ENCODE measurements at regions not wholly inside any gene's neighbourhood (a gene's known extent, or its start where the extent isn't known, plus 50 kb on each side); places are given as distances from the start of the nearest gene placed in this dataset.

DNA sequence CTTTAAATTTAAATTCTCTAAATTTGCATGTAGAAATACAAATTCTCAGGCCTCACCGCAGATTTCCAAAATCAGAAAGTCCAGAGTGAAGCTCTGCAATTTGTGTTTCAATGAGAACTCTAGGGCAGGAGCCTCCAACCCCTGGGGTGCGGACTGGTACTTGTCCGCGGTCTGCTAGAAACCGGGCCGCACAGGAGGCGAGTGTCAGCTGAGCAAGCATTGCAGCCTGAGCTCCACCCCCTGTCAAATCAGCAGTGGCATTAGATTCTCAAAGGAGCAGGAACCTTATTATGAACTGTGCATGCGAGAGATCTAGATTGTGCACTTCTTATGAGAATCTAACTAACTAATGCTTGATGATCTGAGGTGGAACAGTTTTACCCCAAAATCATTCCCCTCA, 203.0 kb upstream of the PCSK2 start:
- no peak for TF ChIP-seq CTCF (IDR thresholded peaks at IDR 0.05; ENCODE audit: insufficient read depth, missing control alignments)
- no peak for FAIRE-seq
- no peak for DNase-seq (ENCODE audit: insufficient read length, low spot score)

DNA sequence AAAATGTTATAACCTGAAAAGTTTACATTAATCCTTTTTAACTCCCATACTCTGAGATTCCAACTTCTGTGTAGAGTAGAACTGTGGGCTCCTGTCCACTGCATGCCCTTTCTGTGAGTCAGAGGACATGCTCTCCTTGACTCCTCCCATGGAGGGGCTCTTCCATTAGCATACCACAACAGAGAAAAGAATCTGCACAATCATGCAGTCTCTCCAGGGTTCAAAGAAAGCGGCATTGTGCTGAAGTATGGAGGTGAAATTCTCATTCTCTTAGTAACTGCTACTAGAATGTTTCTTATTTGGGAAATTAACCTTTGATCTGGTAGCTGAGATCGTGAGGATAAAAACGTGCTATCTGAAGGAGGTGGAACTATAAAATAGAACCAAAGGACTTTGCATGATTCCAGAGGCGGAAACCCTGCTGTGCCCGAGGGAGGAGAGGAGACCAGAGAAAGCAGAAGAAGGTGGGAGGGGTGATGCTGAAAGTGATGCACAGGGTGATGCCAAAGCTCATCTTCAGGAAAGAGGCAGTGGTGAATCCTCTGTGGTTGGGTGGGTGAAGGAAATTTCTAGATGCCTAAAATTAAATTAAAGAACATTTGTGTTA, 202.2 kb upstream of the PCSK2 start:
- DNase-seq (ENCODE audit: insufficient read length, low spot score), result no peak
- no peak for TF ChIP-seq CTCF (IDR thresholded peaks at IDR 0.05; ENCODE audit: insufficient read depth, missing control alignments)

GRCh38 chr20:17026346-17026745, 200.5 kb upstream of the PCSK2 start:
- DNase-seq (ENCODE audit: insufficient read length, low spot score), result no peak
- TF ChIP-seq CTCF (IDR thresholded peaks at IDR 0.05; ENCODE audit: insufficient read depth, missing control alignments), result no peak
- FAIRE-seq, result no peak

More for the DNA sequence above, 202.2 kb upstream of the PCSK2 start:
- no peak for FAIRE-seq

GRCh38 chr20:17029698-17030097, 197.1 kb upstream of the PCSK2 start:
- no peak for TF ChIP-seq CTCF (IDR thresholded peaks at IDR 0.05; ENCODE audit: insufficient read depth, missing control alignments)
- no peak for FAIRE-seq
- DNase-seq (ENCODE audit: insufficient read length, low spot score), result no peak

DNA sequence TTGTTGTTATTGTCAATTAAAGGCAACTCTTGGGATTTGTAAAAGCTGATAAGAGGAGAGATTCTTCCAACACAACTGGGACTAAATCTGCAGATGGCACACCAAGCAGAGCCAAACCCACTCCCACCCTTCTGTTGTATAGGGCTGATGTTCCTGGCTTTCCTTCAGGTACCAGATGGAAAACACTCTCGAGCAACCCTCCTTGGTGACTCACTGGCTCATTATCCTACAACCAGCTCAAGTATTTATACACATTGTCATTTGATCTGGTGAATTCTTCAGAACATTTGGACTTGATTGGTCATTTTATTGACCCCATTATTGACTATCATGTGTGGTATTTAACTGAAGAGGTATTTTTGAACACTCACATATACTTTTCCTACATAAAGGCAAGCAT, 190.3 kb upstream of the PCSK2 start:
- no peak for FAIRE-seq

DNA sequence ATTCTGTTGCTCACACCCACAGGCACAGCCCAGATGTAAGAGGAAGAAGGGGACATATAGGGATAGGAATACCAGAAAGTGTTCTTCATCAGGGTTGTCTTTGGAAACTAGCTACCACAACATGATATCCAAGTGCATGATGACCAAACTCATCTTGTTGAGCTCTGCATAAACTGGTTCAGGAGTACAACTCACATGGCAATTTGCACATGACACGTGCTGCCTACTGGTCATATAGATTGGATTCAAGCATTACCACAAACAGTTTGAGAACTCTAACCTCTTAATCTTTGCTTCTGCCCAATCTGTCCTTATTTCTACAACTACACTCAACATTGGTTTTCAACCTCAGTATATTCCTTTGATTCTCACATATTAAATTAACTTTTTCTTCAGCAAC, 184.7 kb upstream of the PCSK2 start:
- no peak for DNase-seq (ENCODE audit: insufficient read length, low spot score)
- FAIRE-seq, result no peak
- no peak for TF ChIP-seq CTCF (IDR thresholded peaks at IDR 0.05; ENCODE audit: insufficient read depth, missing control alignments)

More for the DNA sequence above, 190.3 kb upstream of the PCSK2 start:
- no peak for DNase-seq (ENCODE audit: insufficient read length, low spot score)
- no peak for TF ChIP-seq CTCF (IDR thresholded peaks at IDR 0.05; ENCODE audit: insufficient read depth, missing control alignments)

GRCh38 chr20:17043323-17043722, 183.5 kb upstream of the PCSK2 start:
- no peak for FAIRE-seq
- no peak for TF ChIP-seq CTCF (IDR thresholded peaks at IDR 0.05; ENCODE audit: insufficient read depth, missing control alignments)
- DNase-seq (ENCODE audit: insufficient read length, low spot score), result no peak
